K562 (cell line): ENCODE measurements at regions not wholly inside any gene's neighbourhood (a gene's known extent, or its start where the extent isn't known, plus 50 kb on each side); places are given as distances from the start of the nearest gene placed in this dataset.

Experiments
- BACH1 ChIP-seq: fragments of 200-800 bp; sonication (Bioruptor generic); IDR thresholded peaks from 2 replicates; pipeline ENCODE4 v1.6.1; 2016; ENCODE audit warnings: missing genetic modification characterization, missing compliant biosample characterization
- CBFA2T2 ChIP-seq: fragments of 450-650 bp; conservative IDR thresholded peaks from 2 replicates; pipeline ENCODE4 v1.6.1; 2017; ENCODE audit warnings: mild to moderate bottlenecking
- CBX5 ChIP-seq: IDR thresholded peaks from 2 replicates; pipeline ENCODE4 v1.6.1; 2014; ENCODE audit warnings: low read depth, borderline replicate concordance
- CHD4 ChIP-seq: fragments of 200-600 bp; sonication (generic); IDR thresholded peaks from 3 replicates; pipeline ENCODE4 v1.6.1; 2012; ENCODE audit warnings: low read depth, mild to moderate bottlenecking, mixed read lengths, low read length, inconsistent platforms; ENCODE audit not compliant: insufficient read depth, insufficient replicate concordance, poor library complexity, severe bottlenecking
- EGR1 ChIP-seq: fragments of 450-650 bp; conservative IDR thresholded peaks from 2 replicates; pipeline ENCODE4 v1.6.1; 2017; ENCODE audit warnings: mild to moderate bottlenecking
- ELF2 ChIP-seq: fragments of 250-450 bp; sonication (Bioruptor Pico); IDR thresholded peaks from 2 replicates; pipeline ENCODE4 v1.5.0; 2021; ENCODE audit warnings: mild to moderate bottlenecking
- HNRNPL ChIP-seq: fragments of 200-400 bp; formaldehyde crosslinking; IDR thresholded peaks from 2 replicates; pipeline ENCODE4 v1.6.1; 2017; ENCODE audit warnings: low read depth, mild to moderate bottlenecking, low read length
- MYC ChIP-seq, 2 experiments: fragments of 250-450 bp in 1 of 2; sonication (Bioruptor Pico) in 1 of 2; IDR thresholded peaks; 2 replicates each; pipeline versions ENCODE4 v1.5.1 to v1.6.1; 2012 to 2021; ENCODE audit warnings: low read depth in 2 of 2, borderline replicate concordance in 1 of 2, improper control_type of control experiment in 1 of 2, low read length in 1 of 2, mild to moderate bottlenecking in 1 of 2, moderate library complexity in 1 of 2
- NCOA2 ChIP-seq, 2 experiments: fragments of 450-650 bp; IDR thresholded peaks; 2 replicates each; pipeline ENCODE4 v1.6.1; 2018; ENCODE audit warnings: mild to moderate bottlenecking in 2 of 2, moderate library complexity in 1 of 2; ENCODE audit not compliant: partially characterized antibody in 2 of 2
- POLR2A ChIP-seq: fragments of 450-650 bp; conservative IDR thresholded peaks from 2 replicates; pipeline ENCODE4 v1.6.1; 2016
- PTBP1 ChIP-seq: fragments of 200-400 bp; formaldehyde crosslinking; IDR thresholded peaks from 2 replicates; pipeline ENCODE4 v1.6.1; 2017; ENCODE audit warnings: low read depth, low read length
- PYGO2 ChIP-seq: fragments of 450-650 bp; IDR thresholded peaks from 2 replicates; pipeline ENCODE4 v1.6.1; 2016; ENCODE audit warnings: mild to moderate bottlenecking, missing genetic modification characterization, moderate library complexity, missing compliant biosample characterization
- RAD21 ChIP-seq, 2 experiments: fragments of 250-450 bp in 1 of 2; fragments of 450-650 bp in 1 of 2; sonication (Bioruptor Pico) in 1 of 2; formaldehyde crosslinking in 1 of 2; IDR thresholded peaks in 1 of 2; conservative IDR thresholded peaks in 1 of 2; 2 replicates each; pipeline versions ENCODE4 v1.4.0 to v1.8.0; 2020 to 2022; ENCODE audit warnings: mild to moderate bottlenecking in 2 of 2, moderate library complexity in 1 of 2
- SLC30A9 ChIP-seq: fragments of 250-450 bp; sonication (Bioruptor Pico); IDR thresholded peaks from 2 replicates; pipeline ENCODE4 v1.8.0; 2022; ENCODE audit warnings: mild to moderate bottlenecking, moderate library complexity
- SNRNP70 ChIP-seq: fragments of 200-400 bp; formaldehyde crosslinking; optimal IDR thresholded peaks from 2 replicates; pipeline ENCODE3; 2017; ENCODE audit warnings: low read depth, low read length
- TAF7 ChIP-seq: fragments of 450-650 bp; IDR thresholded peaks from 2 replicates; pipeline ENCODE4 v1.6.1; 2016; ENCODE audit warnings: missing genetic modification characterization, missing compliant biosample characterization
- TCF7 ChIP-seq: sonication (generic); IDR thresholded peaks from 2 replicates; pipeline ENCODE4 v1.6.1; 2016; ENCODE audit warnings: antibody characterized with exemption, borderline replicate concordance
- ZKSCAN8 ChIP-seq: fragments of 200-800 bp; sonication (Bioruptor generic); IDR thresholded peaks from 2 replicates; pipeline ENCODE4 v1.6.1; 2016; ENCODE audit warnings: missing genetic modification characterization, missing compliant biosample characterization
- ZNF134 ChIP-seq: fragments of 250-450 bp; sonication (Bioruptor Pico); conservative IDR thresholded peaks from 2 replicates; pipeline ENCODE4 v1.4.0; 2020
- ZNF561 ChIP-seq: fragments of 450-650 bp; formaldehyde crosslinking; conservative IDR thresholded peaks from 2 replicates; pipeline ENCODE4 v1.4.0; 2020; ENCODE audit warnings: mild to moderate bottlenecking, moderate library complexity
- TF ChIP-seq, protein P1 (sequence below): fragments of 250-450 bp; sonication (Bioruptor Pico); IDR thresholded peaks from 2 replicates; pipeline ENCODE4 v1.8.0; 2022; ENCODE audit warnings: moderate library complexity, mild to moderate bottlenecking, inconsistent platforms
- TF ChIP-seq, protein P2 (sequence below): fragments of 250-450 bp; sonication (Bioruptor Pico); IDR thresholded peaks from 2 replicates; pipeline ENCODE4 v1.4.0; 2020; ENCODE audit warnings: mild to moderate bottlenecking, moderate library complexity

GRCh38 chr3:193800138-193801043, 207.4 kb downstream of the OPA1 start (continued):
- TF ChIP-seq PTBP1 = no peak
- no peak for TF ChIP-seq ZNF134 (CRISPR knock-in tag)
- TF ChIP-seq SNRNP70 = no peak
- no peak for TF ChIP-seq CHD4
- no peak for TF ChIP-seq RAD21 (CRISPR knock-in tag; conservative IDR thresholded peaks at IDR 0.05 in 1 of 2, IDR thresholded peaks at IDR 0.05 in 1 of 2)
- TF ChIP-seq ELF2 (CRISPR knock-in tag) = no peak
- TF ChIP-seq TCF7 = no peak
- no peak for TF ChIP-seq SLC30A9 (CRISPR knock-in tag)
- TF ChIP-seq MYC (IDR thresholded peaks at IDR 0.05; ENCODE audit: low read depth, low read length) = no peak
- TF ChIP-seq MYC (CRISPR knock-in tag; IDR thresholded peaks at IDR 0.05; ENCODE audit: borderline replicate concordance, low read depth) = 0 out of 2 replicates have a peak, but pooled peaks have one; percentile 19
- no peak for TF ChIP-seq TAF7 (tag)
- no peak for TF ChIP-seq PYGO2 (tag)
- TF ChIP-seq NCOA2 (IDR thresholded peaks at IDR 0.05; ENCODE audit: partially characterized antibody in 2 of 2) = no peak
- TF ChIP-seq ZNF561 (CRISPR knock-in tag) = no peak
- TF ChIP-seq CBX5 = no peak
- no peak for TF ChIP-seq EGR1
- peak; percentile 70 for TF ChIP-seq CBFA2T2
- 0 out of 2 replicates have a peak, but pooled peaks have one; percentile 26 for TF ChIP-seq ZKSCAN8 (CRISPR knock-in tag)
- TF ChIP-seq POLR2A = no peak
- TF ChIP-seq BACH1 = no peak
- TF ChIP-seq, protein P1, sequence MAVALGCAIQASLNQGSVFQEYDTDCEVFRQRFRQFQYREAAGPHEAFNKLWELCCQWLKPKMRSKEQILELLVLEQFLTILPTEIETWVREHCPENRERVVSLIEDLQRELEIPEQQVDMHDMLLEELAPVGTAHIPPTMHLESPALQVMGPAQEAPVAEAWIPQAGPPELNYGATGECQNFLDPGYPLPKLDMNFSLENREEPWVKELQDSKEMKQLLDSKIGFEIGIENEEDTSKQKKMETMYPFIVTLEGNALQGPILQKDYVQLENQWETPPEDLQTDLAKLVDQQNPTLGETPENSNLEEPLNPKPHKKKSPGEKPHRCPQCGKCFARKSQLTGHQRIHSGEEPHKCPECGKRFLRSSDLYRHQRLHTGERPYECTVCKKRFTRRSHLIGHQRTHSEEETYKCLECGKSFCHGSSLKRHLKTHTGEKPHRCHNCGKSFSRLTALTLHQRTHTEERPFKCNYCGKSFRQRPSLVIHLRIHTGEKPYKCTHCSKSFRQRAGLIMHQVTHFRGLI (CRISPR knock-in tag) = no peak
- TF ChIP-seq, protein P2, sequence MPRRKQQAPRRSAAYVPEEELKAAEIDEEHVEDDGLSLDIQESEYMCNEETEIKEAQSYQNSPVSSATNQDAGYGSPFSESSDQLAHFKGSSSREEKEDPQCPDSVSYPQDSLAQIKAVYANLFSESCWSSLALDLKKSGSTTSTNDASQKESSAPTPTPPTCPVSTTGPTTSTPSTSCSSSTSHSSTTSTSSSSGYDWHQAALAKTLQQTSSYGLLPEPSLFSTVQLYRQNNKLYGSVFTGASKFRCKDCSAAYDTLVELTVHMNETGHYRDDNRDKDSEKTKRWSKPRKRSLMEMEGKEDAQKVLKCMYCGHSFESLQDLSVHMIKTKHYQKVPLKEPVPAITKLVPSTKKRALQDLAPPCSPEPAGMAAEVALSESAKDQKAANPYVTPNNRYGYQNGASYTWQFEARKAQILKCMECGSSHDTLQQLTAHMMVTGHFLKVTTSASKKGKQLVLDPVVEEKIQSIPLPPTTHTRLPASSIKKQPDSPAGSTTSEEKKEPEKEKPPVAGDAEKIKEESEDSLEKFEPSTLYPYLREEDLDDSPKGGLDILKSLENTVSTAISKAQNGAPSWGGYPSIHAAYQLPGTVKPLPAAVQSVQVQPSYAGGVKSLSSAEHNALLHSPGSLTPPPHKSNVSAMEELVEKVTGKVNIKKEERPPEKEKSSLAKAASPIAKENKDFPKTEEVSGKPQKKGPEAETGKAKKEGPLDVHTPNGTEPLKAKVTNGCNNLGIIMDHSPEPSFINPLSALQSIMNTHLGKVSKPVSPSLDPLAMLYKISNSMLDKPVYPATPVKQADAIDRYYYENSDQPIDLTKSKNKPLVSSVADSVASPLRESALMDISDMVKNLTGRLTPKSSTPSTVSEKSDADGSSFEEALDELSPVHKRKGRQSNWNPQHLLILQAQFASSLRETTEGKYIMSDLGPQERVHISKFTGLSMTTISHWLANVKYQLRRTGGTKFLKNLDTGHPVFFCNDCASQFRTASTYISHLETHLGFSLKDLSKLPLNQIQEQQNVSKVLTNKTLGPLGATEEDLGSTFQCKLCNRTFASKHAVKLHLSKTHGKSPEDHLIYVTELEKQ (CRISPR knock-in tag) = no peak
- no peak for TF ChIP-seq HNRNPL
